ENCODE measurements at regions not wholly inside any gene's neighbourhood (a gene's known extent, or its start where the extent isn't known, plus 50 kb on each side); places are given as distances from the start of the nearest gene placed in this dataset.

DNA sequence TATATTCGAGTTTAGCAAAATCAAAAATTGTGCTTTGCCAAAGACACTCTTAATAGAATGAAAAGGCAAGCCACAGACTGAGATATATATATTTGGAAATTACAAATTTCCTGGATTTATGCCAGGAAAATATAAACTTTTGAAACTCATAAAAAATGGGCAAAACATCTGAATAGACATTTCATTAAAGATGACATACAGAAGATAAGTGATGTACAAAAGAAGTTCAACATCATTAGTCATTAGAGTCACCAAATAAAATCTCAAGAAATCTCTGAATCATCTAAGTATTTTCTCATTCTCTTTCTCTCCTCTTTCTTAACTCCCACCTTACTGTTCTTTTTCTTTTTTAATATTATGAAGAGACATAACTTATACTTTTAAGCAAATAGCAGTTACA is 921.1 kb downstream of the DSC3 start:
- TF ChIP-seq CTCF (IDR thresholded peaks at IDR 0.05; ENCODE audit: insufficient read depth, low read length): no peak
- no peak overlapping the region for H3K4me3 ChIP-seq (ENCODE audit: low read depth, low read length)
- no peak for DNase-seq (ENCODE audit: low read depth)

DNA sequence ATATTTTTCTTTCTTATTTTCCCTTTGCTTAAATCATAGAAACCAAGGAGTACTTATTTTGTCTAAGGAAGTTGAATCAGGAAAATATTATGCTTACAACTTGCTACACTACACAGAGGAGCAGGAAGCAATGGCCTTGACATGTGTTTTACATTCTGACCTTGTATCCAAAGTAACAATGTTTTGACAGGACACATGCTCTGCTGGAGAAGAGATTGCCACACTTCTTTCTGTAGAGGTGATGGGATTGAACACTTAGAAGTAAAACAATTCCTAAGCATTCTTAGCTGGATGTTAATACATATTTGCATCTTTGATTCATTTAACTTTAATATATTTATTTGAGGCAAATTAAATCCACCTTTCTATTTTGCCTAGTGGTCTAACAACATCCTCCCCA is 929.1 kb downstream of the DSC3 start:
- no peak overlapping the region for H3K4me3 ChIP-seq (ENCODE audit: low read depth, low read length)
- DNase-seq (ENCODE audit: low read depth): no peak
- TF ChIP-seq CTCF (IDR thresholded peaks at IDR 0.05; ENCODE audit: insufficient read depth, low read length): no peak

DNA sequence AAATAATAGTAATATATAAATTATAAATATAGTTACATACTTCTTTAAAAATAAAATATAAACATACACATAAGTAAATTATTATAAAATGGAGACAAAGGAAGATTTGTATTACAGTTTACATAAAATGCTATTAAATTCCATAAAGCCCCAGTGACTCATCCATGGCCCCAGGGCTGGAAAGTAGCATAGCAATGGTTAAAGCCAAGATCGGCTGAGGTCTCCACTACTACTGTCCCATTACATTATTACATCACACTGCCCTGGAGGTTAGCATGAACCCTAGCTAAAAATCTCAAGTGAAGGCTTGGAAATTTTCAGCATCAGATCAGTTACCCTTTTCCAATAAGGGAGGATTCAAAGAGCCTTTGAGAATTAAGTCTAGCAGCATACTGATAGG is 936.2 kb downstream of the DSC3 start:
- TF ChIP-seq CTCF (IDR thresholded peaks at IDR 0.05; ENCODE audit: insufficient read depth, low read length): no peak
- no peak for DNase-seq (ENCODE audit: low read depth)

GRCh38 chr18:30103881-30104280 is 938.7 kb downstream of the DSC3 start:
- no peak for DNase-seq (ENCODE audit: low read depth)
- H3K4me3 ChIP-seq (ENCODE audit: low read depth, low read length): no peak overlapping the region
- TF ChIP-seq CTCF (IDR thresholded peaks at IDR 0.05; ENCODE audit: insufficient read depth, low read length): no peak

More for the DNA sequence above, 936.2 kb downstream of the DSC3 start:
- H3K4me3 ChIP-seq (ENCODE audit: low read depth, low read length): no peak overlapping the region

DNA sequence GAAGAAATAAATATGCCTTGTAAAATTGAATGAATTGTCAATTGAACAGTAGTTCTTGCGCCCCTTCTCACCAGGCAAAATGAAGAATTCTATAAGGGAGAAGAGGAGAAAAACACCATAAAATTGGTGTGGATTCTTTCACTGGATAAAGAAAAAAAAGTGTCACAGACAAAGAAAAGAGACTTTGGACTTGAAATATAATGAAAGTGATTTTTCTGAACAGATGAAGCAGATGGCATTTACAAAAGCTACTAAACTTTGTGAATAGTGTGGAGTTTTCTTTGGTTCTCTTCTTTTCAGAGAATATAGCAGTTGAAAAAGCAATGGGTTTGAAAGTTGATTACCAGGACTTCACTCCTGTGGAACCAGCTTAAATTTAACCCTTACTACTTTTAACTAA is 945.7 kb downstream of the DSC3 start:
- TF ChIP-seq CTCF (IDR thresholded peaks at IDR 0.05; ENCODE audit: insufficient read depth, low read length): no peak
- DNase-seq (ENCODE audit: low read depth): no peak
- no peak overlapping the region for H3K4me3 ChIP-seq (ENCODE audit: low read depth, low read length)

GRCh38 chr18:30094556-30094955 is 948.0 kb downstream of the DSC3 start:
- H3K4me3 ChIP-seq (ENCODE audit: low read depth, low read length): no peak overlapping the region

More at GRCh38 chr18:30094556-30094955, 948.0 kb downstream of the DSC3 start:
- no peak for TF ChIP-seq CTCF (IDR thresholded peaks at IDR 0.05; ENCODE audit: insufficient read depth, low read length)
- peak; percentile 10 for DNase-seq (ENCODE audit: low read depth)
